H9 (cell line): ENCODE measurements at regions not wholly inside any gene's neighbourhood (a gene's known extent, or its start where the extent isn't known, plus 50 kb on each side); places are given as distances from the start of the nearest gene placed in this dataset.

Experiments used
- DNase-seq: peaks from one replicate; pipeline ENCODE4 v3.0.0-alpha.2; 2017
- H2AFZ ChIP-seq: one replicate; pipeline ENCODE4 v1.6.1; 2013; ENCODE audit warnings: mild to moderate bottlenecking, low read length, control low read depth, moderate library complexity
- H2AK5ac ChIP-seq: 2 replicates; pipeline ENCODE4 v1.6.1; 2013; ENCODE audit warnings: low read length, control low read depth, mixed read lengths; ENCODE audit not compliant: insufficient read length
- H2BK120ac ChIP-seq: one replicate; pipeline ENCODE4 v1.6.1; 2013; ENCODE audit warnings: low read depth, mild to moderate bottlenecking, low read length, control low read depth, inconsistent platforms; ENCODE audit not compliant: poor library complexity, severe bottlenecking
- H2BK12ac ChIP-seq: 2 replicates; pipeline ENCODE4 v1.6.1; 2013; ENCODE audit warnings: low read length, control low read depth, mixed read lengths, low read depth; ENCODE audit not compliant: insufficient read length
- H2BK15ac ChIP-seq: 2 replicates; pipeline ENCODE4 v1.6.1; 2013; ENCODE audit warnings: low read depth, low read length, control low read depth
- H2BK20ac ChIP-seq: one replicate; pipeline ENCODE4 v1.6.1; 2013; ENCODE audit warnings: low read depth, mild to moderate bottlenecking, low read length, control low read depth, inconsistent platforms; ENCODE audit not compliant: poor library complexity, severe bottlenecking
- H2BK5ac ChIP-seq: 2 replicates; pipeline ENCODE4 v1.6.1; 2013; ENCODE audit warnings: low read length, control low read depth, mixed read lengths; ENCODE audit not compliant: insufficient read length
- H3K14ac ChIP-seq: 2 replicates; pipeline ENCODE4 v1.6.1; 2013; ENCODE audit warnings: low read length, control low read depth; ENCODE audit not compliant: insufficient read depth
- H3K18ac ChIP-seq: 2 replicates; pipeline ENCODE4 v1.6.1; 2013; ENCODE audit warnings: low read depth, mild to moderate bottlenecking, mixed read lengths, low read length, control low read depth; ENCODE audit not compliant: insufficient read length
- H3K23ac ChIP-seq: 2 replicates; pipeline ENCODE4 v1.6.1; 2013; ENCODE audit warnings: low read length, control low read depth, mixed read lengths, low read depth; ENCODE audit not compliant: insufficient read length
- H3K23me2 ChIP-seq: 2 replicates; pipeline ENCODE4 v1.6.1; 2013; ENCODE audit warnings: low read depth, mild to moderate bottlenecking, mixed read lengths, low read length, control low read depth; ENCODE audit not compliant: insufficient read length, poor library complexity, severe bottlenecking
- H3K27ac ChIP-seq: 2 replicates; pipeline ENCODE4 v1.5.1; 2013; ENCODE audit warnings: low read length, control low read depth, mixed read lengths, low read depth; ENCODE audit not compliant: insufficient read length
- H3K27me3 ChIP-seq: 2 replicates; pipeline ENCODE4 v1.6.1; 2013; ENCODE audit warnings: low read length, control low read depth, inconsistent platforms; ENCODE audit not compliant: insufficient read depth
- H3K4ac ChIP-seq: 2 replicates; pipeline ENCODE4 v1.6.1; 2013; ENCODE audit warnings: low read depth, mild to moderate bottlenecking, control low read depth, inconsistent platforms, low read length, moderate library complexity
- H3K4me1 ChIP-seq: 2 replicates; pipeline ENCODE4 v1.6.1; 2013; ENCODE audit warnings: low read length, control low read depth, inconsistent platforms; ENCODE audit not compliant: insufficient read depth
- H3K4me2 ChIP-seq: 2 replicates; pipeline ENCODE4 v1.6.1; 2013; ENCODE audit warnings: low read length, control low read depth, mixed read lengths; ENCODE audit not compliant: insufficient read length, insufficient read depth
- H3K56ac ChIP-seq: 2 replicates; pipeline ENCODE4 v1.6.1; 2013; ENCODE audit warnings: low read depth, mild to moderate bottlenecking, mixed read lengths, low read length, control low read depth; ENCODE audit not compliant: insufficient read length
- H3K79me1 ChIP-seq: 2 replicates; pipeline ENCODE4 v1.6.1; 2013; ENCODE audit warnings: low read depth, mild to moderate bottlenecking, moderate library complexity, low read length, control low read depth, inconsistent platforms; ENCODE audit not compliant: insufficient read depth, poor library complexity, severe bottlenecking
- H3K79me2 ChIP-seq: 2 replicates; pipeline ENCODE4 v1.6.1; 2013; ENCODE audit warnings: low read length, control low read depth, inconsistent platforms; ENCODE audit not compliant: insufficient read depth
- H3K9ac ChIP-seq: 2 replicates; pipeline ENCODE4 v1.6.1; 2013; ENCODE audit warnings: low read length, control low read depth, mixed read lengths; ENCODE audit not compliant: insufficient read length; ENCODE audit errors: extremely low read depth
- H3K9me3 ChIP-seq: one replicate; pipeline ENCODE4 v1.6.1; 2013; ENCODE audit warnings: low read depth, low read length, inconsistent platforms; ENCODE audit not compliant: control insufficient read depth
- H3T11ph ChIP-seq: one replicate; pipeline ENCODE4 v1.6.1; 2013; ENCODE audit warnings: mild to moderate bottlenecking, low read length, control low read depth, inconsistent platforms
- H4K20me1 ChIP-seq: one replicate; pipeline ENCODE4 v1.6.1; 2013; ENCODE audit not compliant: control insufficient read depth, insufficient read length, insufficient read depth
- H4K5ac ChIP-seq: 2 replicates; pipeline ENCODE4 v1.6.1; 2013; ENCODE audit warnings: low read depth, mild to moderate bottlenecking, mixed read lengths, low read length, control low read depth; ENCODE audit not compliant: insufficient read length
- H4K8ac ChIP-seq: replicated peaks from 2 replicates; pipeline ENCODE4 v1.6.1; 2013; ENCODE audit warnings: low read length, control low read depth, mixed read lengths, low read depth; ENCODE audit not compliant: insufficient read length
- H4K91ac ChIP-seq: 2 replicates; pipeline ENCODE4 v1.6.1; 2013; ENCODE audit warnings: low read depth, mild to moderate bottlenecking, moderate library complexity, mixed read lengths, low read length, control low read depth; ENCODE audit not compliant: insufficient read length
- H3K27ac Mint-ChIP-seq, 3 experiments: 2 replicates in 2 of 3; 3 replicates in 1 of 3; pipeline ENCODE4 v1.8.0; 2020 to 2021; ENCODE audit warnings: mixed read lengths in 3 of 3, mild to moderate bottlenecking in 1 of 3, moderate library complexity in 1 of 3
- H3K27me3 Mint-ChIP-seq: 2 replicates; pipeline ENCODE4 v1.8.0; 2021; ENCODE audit warnings: low read depth, mild to moderate bottlenecking, moderate library complexity, mixed read lengths
- H3K36me3 Mint-ChIP-seq, 3 experiments: 2 replicates in 2 of 3; 3 replicates in 1 of 3; pipeline ENCODE4 v1.8.0; 2020 to 2021; ENCODE audit warnings: low read depth in 3 of 3, mixed read lengths in 3 of 3; ENCODE audit not compliant: insufficient read depth in 1 of 3
- H3K4me1 Mint-ChIP-seq, 2 experiments: 2 replicates each; pipeline ENCODE4 v1.8.0; 2020; ENCODE audit warnings: mixed read lengths in 2 of 2
- H3K4me3 Mint-ChIP-seq, 2 experiments: 2 replicates in 1 of 2; 3 replicates in 1 of 2; pipeline ENCODE4 v1.8.0; 2020 to 2021; ENCODE audit warnings: mild to moderate bottlenecking in 2 of 2, mixed read lengths in 2 of 2, moderate library complexity in 1 of 2
- H3K9me3 Mint-ChIP-seq, 2 experiments: 2 replicates in 1 of 2; 3 replicates in 1 of 2; pipeline ENCODE4 v1.8.0; 2020; ENCODE audit warnings: mild to moderate bottlenecking in 2 of 2, mixed read lengths in 2 of 2, moderate library complexity in 1 of 2
- WGBS: extraction: QIAGEN DNeasy Blood & Tissue Kit; methylation state at CpG from one replicate; pipeline ENCODE4 v1.1.7; 2013; ENCODE audit warnings: missing lambda C conversion rate, low lambda C conversion rate, mixed read lengths; ENCODE audit not compliant: insufficient read length; ENCODE audit errors: extremely low coverage; 5-methylcytosine and 5-hydroxymethylcytosine counted together
- TF ChIP-seq, protein P1 (sequence below): fragments of 200-600 bp; sonication (generic); conservative IDR thresholded peaks from 3 replicates; pipeline ENCODE4 v1.8.0; 2021; ENCODE audit warnings: antibody characterized with exemption, mild to moderate bottlenecking

DNA sequence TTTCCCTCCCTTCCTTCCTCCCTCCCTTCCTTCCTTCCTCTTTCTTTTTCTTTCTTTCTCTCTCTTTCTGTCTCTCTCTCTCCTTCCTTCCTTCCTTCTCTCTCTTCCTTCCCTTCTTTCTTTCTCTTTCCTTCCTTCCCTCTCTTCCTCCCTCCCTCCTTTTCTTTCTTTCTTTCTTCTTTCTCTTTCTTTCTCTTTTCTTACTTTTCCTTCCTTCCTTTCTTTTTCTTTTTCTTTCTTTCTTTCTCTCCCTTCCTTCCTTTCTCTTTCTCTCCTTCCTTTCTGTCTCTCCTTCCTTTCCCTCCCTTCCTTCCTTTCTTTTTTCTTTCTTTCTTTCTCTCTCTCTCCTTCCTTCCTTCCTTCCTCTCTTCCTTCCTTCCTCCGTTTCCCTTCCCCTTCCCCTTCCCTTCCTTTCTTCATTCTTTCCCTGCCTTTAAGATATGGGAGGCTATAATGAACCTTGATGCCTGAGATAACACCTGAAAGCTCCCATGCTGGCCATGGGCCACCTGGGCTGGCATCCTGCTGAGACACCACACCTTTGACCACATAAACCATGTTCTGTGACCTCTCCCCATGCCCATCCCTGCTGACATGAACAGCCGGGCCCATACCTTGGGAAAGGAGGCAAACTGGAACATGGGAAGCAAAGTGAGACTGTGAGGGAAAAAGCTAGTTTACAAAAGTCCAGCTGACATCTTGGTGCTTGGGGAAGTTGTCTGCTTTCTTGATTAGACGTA lies 197.8 kb upstream of the ZNF618 start:
- Histone ChIP-seq H3K9ac (no peak overlapping the region), H3K14ac (no peak overlapping the region), H3K23ac (no peak overlapping the region), H2AFZ (no peak overlapping the region), H2BK15ac (no peak overlapping the region), H2AK5ac (no peak overlapping the region), H2BK20ac (no peak overlapping the region), H3K23me2 (no peaks in the 10 kb centered on the region), H4K8ac (no peak overlapping the region), H2BK5ac (no peak overlapping the region), H4K20me1 (no peaks in the 10 kb centered on the region), H3K27me3 (no peaks in the 10 kb centered on the region), H3T11ph (no peak overlapping the region), H3K79me1 (no peaks in the 10 kb centered on the region), H3K79me2 (no peaks in the 10 kb centered on the region), H3K27ac (no peak overlapping the region), H3K4me2 (no peak overlapping the region), H3K56ac (no peak overlapping the region), H2BK12ac (no peak overlapping the region), H4K5ac (no peak overlapping the region), H3K9me3 (no peaks in the 10 kb centered on the region), H3K4ac (no peak overlapping the region), H3K18ac (no peak overlapping the region), H2BK120ac (no peak overlapping the region), H4K91ac (no peak overlapping the region), H3K4me1 (no peaks in the 10 kb centered on the region)
- peak overlapping the region in 2 of 3 experiments; percentile 13 to 47; a peak in 2 of 7 replicates for H3K27ac Mint-ChIP-seq
- TF ChIP-seq, protein P1, sequence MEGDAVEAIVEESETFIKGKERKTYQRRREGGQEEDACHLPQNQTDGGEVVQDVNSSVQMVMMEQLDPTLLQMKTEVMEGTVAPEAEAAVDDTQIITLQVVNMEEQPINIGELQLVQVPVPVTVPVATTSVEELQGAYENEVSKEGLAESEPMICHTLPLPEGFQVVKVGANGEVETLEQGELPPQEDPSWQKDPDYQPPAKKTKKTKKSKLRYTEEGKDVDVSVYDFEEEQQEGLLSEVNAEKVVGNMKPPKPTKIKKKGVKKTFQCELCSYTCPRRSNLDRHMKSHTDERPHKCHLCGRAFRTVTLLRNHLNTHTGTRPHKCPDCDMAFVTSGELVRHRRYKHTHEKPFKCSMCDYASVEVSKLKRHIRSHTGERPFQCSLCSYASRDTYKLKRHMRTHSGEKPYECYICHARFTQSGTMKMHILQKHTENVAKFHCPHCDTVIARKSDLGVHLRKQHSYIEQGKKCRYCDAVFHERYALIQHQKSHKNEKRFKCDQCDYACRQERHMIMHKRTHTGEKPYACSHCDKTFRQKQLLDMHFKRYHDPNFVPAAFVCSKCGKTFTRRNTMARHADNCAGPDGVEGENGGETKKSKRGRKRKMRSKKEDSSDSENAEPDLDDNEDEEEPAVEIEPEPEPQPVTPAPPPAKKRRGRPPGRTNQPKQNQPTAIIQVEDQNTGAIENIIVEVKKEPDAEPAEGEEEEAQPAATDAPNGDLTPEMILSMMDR: no peak
- H3K36me3 Mint-ChIP-seq: no peaks in the 10 kb centered on the region
- H3K4me1 Mint-ChIP-seq: peaks cover 3 to 7% of the 10 kb centered on the region in 2 experiments
- no peak overlapping the region for H3K4me3 Mint-ChIP-seq
- WGBS: no CpG with 5 or more reads among the region's 3 CpGs
- peaks cover 23% of the 10 kb centered on the region for H3K27me3 Mint-ChIP-seq
- H3K9me3 Mint-ChIP-seq: no peaks in the 10 kb centered on the region; a peak in 1 of 5 replicates
- no peak for DNase-seq
